Central memory CD8-positive, alpha-beta T cell (primary cell): ENCODE measurements at regions not wholly inside any gene's neighbourhood (a gene's known extent, or its start where the extent isn't known, plus 50 kb on each side); places are given as distances from the start of the nearest gene placed in this dataset.

Experiments used
- ATAC-seq: fragments of 150-1000 bp; cut with Tn5 transposase; replicated peaks from 2 replicates; pipeline ENCODE4 v1.10.0; 2022; ENCODE audit warnings: mild to moderate bottlenecking, moderate FRiP score, moderate number of reproducible peaks; ENCODE audit not compliant: poor library complexity, severe bottlenecking; ENCODE audit errors: extremely low read depth
- DNase-seq, 2 donors: peaks; one replicate each; pipeline ENCODE4 v3.0.0; 2021; ENCODE audit warnings: low spot score in 2 of 2
- H3K27ac Mint-ChIP-seq: one replicate; pipeline ENCODE4 v1.8.0; 2022; ENCODE audit warnings: low read depth, mild to moderate bottlenecking, moderate library complexity, mixed read lengths
- H3K27me3 Mint-ChIP-seq: one replicate; pipeline ENCODE4 v1.8.0; 2022; ENCODE audit warnings: mixed read lengths
- H3K36me3 Mint-ChIP-seq: one replicate; pipeline ENCODE4 v1.8.0; 2022; ENCODE audit warnings: mild to moderate bottlenecking, moderate library complexity, mixed read lengths; ENCODE audit not compliant: insufficient read depth
- H3K4me1 Mint-ChIP-seq: one replicate; pipeline ENCODE4 v1.8.0; 2022; ENCODE audit warnings: mixed read lengths
- H3K4me3 Mint-ChIP-seq: one replicate; pipeline ENCODE4 v1.8.0; 2022; ENCODE audit warnings: mild to moderate bottlenecking, moderate library complexity, mixed read lengths
- H3K9me3 Mint-ChIP-seq: one replicate; pipeline ENCODE4 v1.8.0; 2022; ENCODE audit warnings: mixed read lengths

DNA sequence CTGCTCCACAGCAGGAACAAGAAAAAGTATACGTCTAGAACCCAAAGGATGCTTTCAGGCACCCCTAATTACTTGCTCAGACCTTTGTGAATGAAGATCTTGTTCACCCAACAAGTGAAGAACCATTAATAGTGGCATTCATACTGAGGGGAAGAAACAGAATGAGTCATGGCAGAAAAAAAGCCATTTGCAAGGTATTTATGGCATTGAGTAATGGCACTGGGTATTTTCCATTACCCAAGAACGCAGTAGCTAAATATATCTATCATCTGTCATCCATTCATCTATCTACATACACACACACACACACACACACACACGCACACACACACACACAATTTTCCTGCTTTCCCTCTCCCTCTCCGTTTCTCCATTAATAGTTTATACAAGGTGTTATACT is 56.4 kb upstream of the XIRP2 start:
- Mint-ChIP-seq H3K9me3 (no peaks in the 10 kb centered on the region), H3K4me3 (no peak overlapping the region), H3K27ac (no peak overlapping the region), H3K4me1 (no peaks in the 10 kb centered on the region), H3K27me3 (no peaks in the 10 kb centered on the region), H3K36me3 (no peaks in the 10 kb centered on the region)
- no peak for DNase-seq
- no peak for ATAC-seq

DNA sequence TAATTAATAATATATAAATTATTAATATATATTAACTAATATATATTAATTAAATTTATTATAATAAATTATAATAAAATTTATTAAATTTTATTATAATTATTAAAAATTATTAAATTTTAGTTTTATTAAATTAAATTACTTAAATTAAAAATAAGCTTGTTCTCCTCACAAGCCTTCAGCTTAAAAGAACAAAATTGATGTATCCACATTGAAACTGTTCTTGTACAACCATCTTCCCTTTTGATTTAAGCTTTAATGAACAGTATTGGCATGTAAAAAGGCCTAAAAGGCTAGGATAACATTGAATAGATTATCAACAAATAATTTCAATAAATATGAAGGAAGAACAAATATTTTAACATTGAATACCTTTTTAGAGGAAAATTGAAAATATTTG is 62.4 kb upstream of the XIRP2 start:
- DNase-seq (no peak), ATAC-seq (no peak)
- Mint-ChIP-seq H3K27me3 (no peaks in the 10 kb centered on the region), H3K9me3 (no peaks in the 10 kb centered on the region), H3K4me1 (no peaks in the 10 kb centered on the region), H3K36me3 (no peaks in the 10 kb centered on the region), H3K4me3 (no peak overlapping the region), H3K27ac (no peak overlapping the region)

DNA sequence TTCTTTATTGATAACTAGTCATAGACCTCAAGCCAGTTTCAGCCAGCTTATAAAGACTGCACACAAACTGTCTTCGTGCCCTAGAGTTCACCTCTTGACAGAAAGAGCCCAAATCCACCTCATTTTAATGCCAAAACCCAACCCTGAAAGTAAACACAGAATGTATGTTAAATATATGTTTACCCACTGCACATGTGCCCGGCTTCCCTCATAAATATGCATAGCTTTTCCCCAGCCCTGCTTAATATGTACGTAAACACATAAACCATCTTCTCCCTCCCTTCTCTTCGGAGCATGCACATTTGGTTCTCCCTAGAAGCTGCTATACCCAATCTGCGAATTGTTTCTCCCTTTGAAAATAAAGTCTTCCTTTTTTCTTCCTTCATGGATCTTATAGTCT is 73.9 kb upstream of the XIRP2 start:
- no peaks in the 10 kb centered on the region for H3K36me3 Mint-ChIP-seq
- no peak overlapping the region for H3K27ac Mint-ChIP-seq
- H3K27me3 Mint-ChIP-seq = no peaks in the 10 kb centered on the region
- no peak for ATAC-seq
- peaks cover 9% of the 10 kb centered on the region for H3K9me3 Mint-ChIP-seq
- H3K4me1 Mint-ChIP-seq = no peaks in the 10 kb centered on the region
- DNase-seq = no peak
- no peak overlapping the region for H3K4me3 Mint-ChIP-seq

DNA sequence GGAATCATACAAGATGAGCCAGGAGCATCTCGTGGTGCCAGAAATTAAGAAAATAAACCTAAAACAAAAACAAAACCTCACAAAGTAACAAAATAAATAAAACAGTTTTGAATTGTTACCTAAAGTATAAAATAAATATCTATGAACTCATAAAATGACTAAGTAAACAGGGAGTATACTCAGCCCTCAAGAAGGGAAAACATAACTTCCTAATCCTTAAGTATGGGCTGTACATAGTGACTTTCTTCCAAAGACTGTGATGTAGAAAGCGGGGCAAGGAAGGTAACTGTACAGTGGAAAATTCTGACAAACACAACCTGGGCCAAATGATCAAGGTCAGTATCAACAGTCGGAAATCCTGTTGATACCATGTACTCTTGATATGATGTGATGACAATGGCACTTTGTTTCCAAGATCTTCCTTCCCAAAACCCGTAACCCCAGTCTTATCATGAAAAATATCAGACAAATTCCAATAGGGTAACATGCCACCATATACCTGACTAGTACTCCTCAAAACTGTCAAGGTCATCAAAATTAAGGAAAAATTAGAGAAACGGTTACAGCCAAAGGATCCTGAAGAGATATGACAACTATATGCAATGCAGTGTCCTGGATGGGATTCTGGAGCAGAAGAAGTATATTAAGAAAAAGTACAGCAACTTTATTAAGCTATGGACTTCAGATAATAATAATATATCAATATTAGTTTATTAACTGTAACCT is 76.0 kb upstream of the XIRP2 start:
- DNase-seq (no peak), ATAC-seq (no peak)
- no peak overlapping the region for H3K27ac Mint-ChIP-seq
- peaks cover 16% of the 10 kb centered on the region for H3K9me3 Mint-ChIP-seq
- H3K4me1 Mint-ChIP-seq = no peaks in the 10 kb centered on the region
- no peak overlapping the region for H3K4me3 Mint-ChIP-seq
- H3K27me3 Mint-ChIP-seq = no peaks in the 10 kb centered on the region
- H3K36me3 Mint-ChIP-seq = peaks cover 5% of the 10 kb centered on the region

DNA sequence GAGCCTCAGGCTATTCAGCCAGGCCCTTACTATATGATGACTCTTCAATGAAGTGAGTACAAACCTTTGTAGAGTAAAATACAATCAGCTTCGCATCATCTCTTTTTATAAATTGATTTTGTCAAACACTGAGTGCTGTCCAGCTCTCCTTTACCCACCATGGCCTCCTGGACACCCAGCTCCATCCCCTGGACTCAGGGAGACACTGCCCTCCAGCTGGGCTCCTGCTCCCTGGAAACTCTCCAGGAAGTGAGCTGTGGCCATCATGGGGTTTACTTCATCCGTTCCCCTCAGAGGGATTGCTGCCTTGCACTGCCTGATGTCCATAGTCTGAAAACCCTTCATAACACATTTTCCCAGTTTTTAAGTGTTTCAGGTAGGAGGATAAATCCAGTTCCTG is 82.5 kb upstream of the XIRP2 start:
- Mint-ChIP-seq H3K9me3 (peaks cover 14% of the 10 kb centered on the region), H3K27ac (no peak overlapping the region), H3K4me1 (no peaks in the 10 kb centered on the region), H3K27me3 (no peaks in the 10 kb centered on the region), H3K4me3 (no peak overlapping the region), H3K36me3 (peaks cover 5% of the 10 kb centered on the region)
- no peak for ATAC-seq
- DNase-seq = no peak

DNA sequence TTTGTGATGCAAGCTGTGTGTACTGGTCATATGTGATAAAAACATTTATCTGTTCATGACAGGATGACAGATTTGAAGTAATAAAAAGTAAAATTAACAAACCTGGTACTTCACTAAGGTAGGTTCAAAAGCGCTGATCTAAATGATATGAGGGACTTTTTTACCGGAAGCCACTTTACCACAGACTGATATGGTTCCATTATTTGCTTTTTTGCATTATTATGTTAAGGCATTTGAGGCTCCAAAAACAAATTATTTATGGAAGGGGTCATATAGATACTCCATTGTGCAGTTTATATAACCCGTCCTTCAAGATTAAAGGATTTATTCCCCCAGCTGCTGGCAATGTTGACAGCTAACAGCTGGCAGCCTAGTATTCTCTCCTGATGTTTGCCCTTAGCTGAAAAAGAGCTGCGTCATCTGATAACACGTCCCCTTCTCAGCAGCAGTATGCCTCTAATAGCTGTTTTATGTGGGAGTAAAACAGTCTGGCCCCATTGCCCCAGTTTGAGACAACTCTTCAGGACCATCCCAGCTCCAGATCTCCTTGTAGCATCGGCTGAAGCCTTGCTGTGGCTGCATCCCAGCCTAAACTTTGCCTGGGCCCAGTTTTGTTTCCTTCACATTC is 84.8 kb upstream of the XIRP2 start:
- Mint-ChIP-seq H3K9me3 (peaks cover 14% of the 10 kb centered on the region), H3K36me3 (peaks cover 5% of the 10 kb centered on the region), H3K4me1 (no peaks in the 10 kb centered on the region), H3K4me3 (no peak overlapping the region), H3K27ac (no peak overlapping the region), H3K27me3 (no peaks in the 10 kb centered on the region)
- DNase-seq (no peak), ATAC-seq (no peak)

DNA sequence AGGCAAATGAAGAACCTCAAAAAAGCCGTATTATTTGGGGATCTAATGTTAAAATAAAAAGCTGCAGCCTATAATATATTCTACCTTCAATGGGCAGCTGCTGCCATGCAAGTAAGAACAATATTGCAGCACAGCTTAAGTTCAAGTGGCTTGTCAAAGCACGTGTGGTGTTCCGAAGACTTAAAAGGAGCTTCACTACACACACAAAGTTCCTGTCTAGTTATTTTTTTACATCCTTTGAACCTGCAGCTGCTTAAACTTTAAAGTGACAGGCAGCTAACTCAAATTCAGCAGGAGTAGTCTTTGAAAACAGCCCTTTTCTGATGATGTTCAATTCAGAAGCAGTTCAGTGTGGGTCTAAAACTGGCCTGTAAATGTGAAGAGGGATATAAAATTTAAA is 85.8 kb upstream of the XIRP2 start:
- H3K4me3 Mint-ChIP-seq = no peak overlapping the region
- H3K27ac Mint-ChIP-seq = no peak overlapping the region
- ATAC-seq (peak; percentile 14), DNase-seq (no peak)
- H3K9me3 Mint-ChIP-seq = peaks cover 12% of the 10 kb centered on the region
- H3K36me3 Mint-ChIP-seq = peaks cover 1% of the 10 kb centered on the region
- H3K4me1 Mint-ChIP-seq = no peaks in the 10 kb centered on the region
- no peaks in the 10 kb centered on the region for H3K27me3 Mint-ChIP-seq

DNA sequence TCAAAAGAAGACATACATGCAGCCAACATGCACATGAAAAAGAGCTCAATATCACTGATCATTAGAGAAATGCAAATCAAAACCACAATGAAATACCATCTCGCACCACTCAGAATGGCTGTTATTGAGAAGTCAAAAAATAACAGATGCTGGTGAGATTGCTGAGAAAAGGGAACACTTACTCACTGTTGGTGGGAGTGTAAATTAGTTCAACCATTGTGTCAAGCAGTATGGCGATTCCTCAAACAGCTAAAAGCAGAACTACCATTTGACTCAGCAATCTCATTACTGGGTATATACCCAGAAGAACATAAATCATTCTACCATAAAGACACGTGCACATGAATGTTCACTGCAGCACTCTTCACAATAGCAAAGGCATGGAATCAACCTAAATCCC is 95.5 kb upstream of the XIRP2 start:
- no peak for DNase-seq
- no peaks in the 10 kb centered on the region for H3K4me1 Mint-ChIP-seq
- no peak overlapping the region for H3K27ac Mint-ChIP-seq

DNA sequence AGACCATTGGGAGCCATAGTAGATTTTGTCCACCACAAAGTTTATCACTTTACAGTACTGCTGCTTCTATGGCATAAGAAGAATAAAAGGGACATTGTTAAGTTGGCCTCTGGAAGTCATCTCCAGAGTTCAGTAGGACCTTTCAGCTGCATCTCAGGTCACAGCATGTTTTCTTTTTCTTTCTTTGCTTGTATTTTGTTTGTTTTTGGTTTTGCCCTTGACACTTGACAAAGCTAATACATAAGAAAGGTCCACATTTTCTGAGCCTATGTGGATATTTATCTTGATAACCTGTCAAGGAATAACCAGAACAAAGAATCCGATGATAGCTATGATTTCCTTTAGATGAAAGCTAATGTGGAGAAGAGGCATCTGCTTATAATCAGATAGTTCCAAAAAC is 101.6 kb upstream of the XIRP2 start:
- Mint-ChIP-seq H3K27me3 (no peaks in the 10 kb centered on the region), H3K36me3 (peaks cover 1% of the 10 kb centered on the region), H3K4me1 (no peaks in the 10 kb centered on the region), H3K9me3 (peaks cover 21% of the 10 kb centered on the region), H3K4me3 (no peak overlapping the region), H3K27ac (no peak overlapping the region)
- no peak for DNase-seq
- no peak for ATAC-seq

More for the DNA sequence above, 95.5 kb upstream of the XIRP2 start:
- no peak for ATAC-seq
- Mint-ChIP-seq H3K4me3 (no peak overlapping the region), H3K27me3 (no peaks in the 10 kb centered on the region), H3K9me3 (peaks cover 25% of the 10 kb centered on the region), H3K36me3 (no peaks in the 10 kb centered on the region)

DNA sequence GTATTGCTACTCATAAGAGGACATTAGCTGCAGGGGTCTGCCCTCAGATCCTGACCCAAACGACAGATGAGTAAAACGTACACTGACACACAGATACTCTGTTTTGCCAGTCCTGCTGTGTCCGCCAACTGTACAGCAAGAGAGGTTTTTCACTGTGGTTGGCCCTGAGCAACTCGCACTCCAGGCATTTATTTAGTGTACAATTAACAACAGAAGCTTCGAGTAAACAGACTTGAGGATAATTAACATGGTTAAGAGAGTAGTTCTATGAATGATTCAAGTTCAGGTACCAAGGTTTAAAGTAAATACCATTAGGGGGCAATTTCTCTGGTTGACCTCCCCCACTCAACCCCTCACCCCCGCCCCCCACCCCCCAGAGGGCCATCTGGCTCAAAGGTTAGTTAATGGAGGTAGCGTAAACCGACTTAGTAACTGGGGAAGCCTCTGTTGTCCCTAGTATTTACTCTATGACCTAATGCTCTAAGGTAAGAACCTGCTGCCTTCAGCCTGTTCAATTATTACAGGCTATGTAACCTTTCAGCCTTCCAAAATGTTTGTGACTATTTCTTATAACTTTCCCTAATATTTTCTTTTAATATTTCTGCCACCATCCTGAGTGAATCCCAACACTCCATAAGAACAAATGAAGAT is 103.9 kb upstream of the XIRP2 start:
- Mint-ChIP-seq H3K9me3 (peaks cover 10% of the 10 kb centered on the region), H3K36me3 (peaks cover 1% of the 10 kb centered on the region), H3K27ac (no peak overlapping the region), H3K4me3 (no peak overlapping the region), H3K27me3 (no peaks in the 10 kb centered on the region), H3K4me1 (no peaks in the 10 kb centered on the region)
- ATAC-seq (no peak), DNase-seq (no peak)

DNA sequence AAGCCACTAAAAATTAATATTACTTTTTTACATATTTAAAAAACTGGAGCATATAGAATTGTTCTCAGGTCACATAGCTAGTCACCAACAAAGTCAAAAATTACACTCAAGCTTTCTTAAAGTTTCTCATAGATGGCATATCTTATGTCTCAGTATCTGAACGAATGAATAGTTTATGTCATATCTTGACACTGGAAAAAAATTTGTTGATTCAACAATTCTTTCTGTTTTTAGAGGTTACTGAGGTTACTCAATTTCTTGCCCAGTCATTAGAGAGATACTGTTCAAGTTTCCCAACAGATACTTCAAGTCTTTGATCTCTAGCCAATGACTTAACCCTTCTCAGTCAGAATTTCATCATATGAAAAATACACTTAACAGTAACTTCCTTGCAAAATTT is 113.1 kb upstream of the XIRP2 start:
- Mint-ChIP-seq H3K4me3 (no peak overlapping the region), H3K4me1 (no peaks in the 10 kb centered on the region), H3K27ac (no peak overlapping the region), H3K9me3 (peaks cover 12% of the 10 kb centered on the region), H3K27me3 (no peaks in the 10 kb centered on the region), H3K36me3 (no peaks in the 10 kb centered on the region)
- ATAC-seq (no peak), DNase-seq (no peak)

DNA sequence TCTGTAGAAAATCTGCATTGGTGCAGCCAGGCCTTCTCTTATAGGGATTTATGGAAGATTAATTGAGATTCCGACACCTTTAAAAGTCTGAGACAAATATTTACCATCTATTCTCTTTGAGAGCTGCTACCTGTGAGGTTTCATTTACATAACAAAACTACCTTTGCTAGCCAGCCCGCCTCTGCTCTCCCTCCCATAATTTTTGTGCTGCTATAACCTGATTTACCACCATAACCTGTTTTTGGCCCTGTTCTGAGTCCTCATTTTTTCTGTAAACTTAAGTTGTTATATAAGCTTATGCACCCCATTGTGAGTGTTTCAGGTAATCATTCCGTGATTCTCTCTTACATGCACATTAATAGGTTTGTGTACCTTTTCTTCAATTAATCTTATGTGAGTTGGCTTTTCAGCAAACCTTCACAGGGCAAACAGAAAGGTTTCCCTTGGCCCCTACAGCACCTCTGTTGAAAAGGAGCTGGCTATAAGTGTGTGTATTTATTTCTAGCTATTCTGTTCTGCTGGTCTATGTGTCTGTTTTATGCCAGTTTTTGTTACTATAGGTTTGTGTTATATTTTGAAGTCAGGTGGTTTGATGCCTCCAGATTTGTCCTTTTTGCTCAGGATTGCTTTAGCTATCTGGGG is 114.9 kb upstream of the XIRP2 start:
- ATAC-seq (no peak), DNase-seq (no peak)
- Mint-ChIP-seq H3K27me3 (no peaks in the 10 kb centered on the region), H3K36me3 (no peaks in the 10 kb centered on the region), H3K4me3 (no peak overlapping the region), H3K9me3 (peaks cover 24% of the 10 kb centered on the region), H3K4me1 (no peaks in the 10 kb centered on the region), H3K27ac (no peak overlapping the region)
